ENCODE measurements at regions not wholly inside any gene's neighbourhood (a gene's known extent, or its start where the extent isn't known, plus 50 kb on each side); places are given as distances from the start of the nearest gene placed in this dataset.

DNA sequence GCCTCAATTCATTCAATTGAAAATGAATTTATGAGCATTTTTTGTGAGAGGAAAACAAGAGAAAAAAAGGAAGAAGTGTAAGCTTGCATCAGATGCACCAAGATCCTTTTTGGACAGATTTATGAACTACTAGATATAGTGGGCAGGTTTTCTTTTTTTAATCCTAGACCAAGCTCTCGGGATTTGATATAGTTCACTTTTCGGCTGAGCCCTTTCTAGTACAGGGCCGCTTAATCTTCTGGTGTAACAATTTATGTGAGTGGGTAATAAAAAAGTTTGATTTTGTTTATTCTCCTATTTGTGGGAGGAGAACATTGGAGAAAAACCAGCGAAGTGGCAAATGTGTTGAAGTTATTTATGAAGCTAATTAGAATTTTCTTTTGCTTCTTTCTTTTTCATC is 538.0 kb downstream of the UTRN start:
- Histone ChIP-seq H3K4me3 (ENCODE audit: low read depth, low read length) (no peak overlapping the region), H3K9ac (ENCODE audit: low read depth, low read length) (no peak overlapping the region), H3K36me3 (ENCODE audit: control insufficient read depth, insufficient read depth, low read length) (no peaks in the 10 kb centered on the region), H3K4me1 (ENCODE audit: control insufficient read depth, insufficient read depth, low read length) (no peaks in the 10 kb centered on the region), H3K9me3 (ENCODE audit: control insufficient read depth, insufficient read depth, low read length) (no peaks in the 10 kb centered on the region), H3K27me3 (ENCODE audit: control insufficient read depth, insufficient read depth, low read length) (no peaks in the 10 kb centered on the region)

DNA sequence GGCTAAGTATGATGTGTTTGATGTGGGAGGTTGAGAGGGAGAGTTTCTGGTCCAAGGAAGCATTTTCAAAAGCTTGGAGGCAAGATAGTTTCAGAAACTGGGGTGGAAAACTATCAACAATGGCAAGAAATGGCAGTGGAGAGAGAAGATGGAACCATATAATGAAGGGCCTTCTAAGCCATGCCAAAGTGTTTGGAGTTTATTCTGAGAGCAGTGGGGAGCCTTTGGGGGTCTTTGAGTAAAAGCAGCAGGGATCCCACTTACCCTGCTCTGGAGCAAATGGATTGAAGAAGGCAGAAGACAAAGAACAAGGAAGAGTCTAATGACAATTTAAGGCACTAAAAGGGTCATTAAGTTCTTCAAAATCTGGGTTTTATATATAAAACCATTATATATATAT is 538.9 kb downstream of the UTRN start:
- no peaks in the 10 kb centered on the region for H3K27me3 ChIP-seq (ENCODE audit: control insufficient read depth, insufficient read depth, low read length)
- no peaks in the 10 kb centered on the region for H3K4me1 ChIP-seq (ENCODE audit: control insufficient read depth, insufficient read depth, low read length)
- no peaks in the 10 kb centered on the region for H3K9me3 ChIP-seq (ENCODE audit: control insufficient read depth, insufficient read depth, low read length)
- no peak overlapping the region for H3K9ac ChIP-seq (ENCODE audit: low read depth, low read length)
- H3K36me3 ChIP-seq (ENCODE audit: control insufficient read depth, insufficient read depth, low read length) = no peaks in the 10 kb centered on the region
- no peak overlapping the region for H3K4me3 ChIP-seq (ENCODE audit: low read depth, low read length)

DNA sequence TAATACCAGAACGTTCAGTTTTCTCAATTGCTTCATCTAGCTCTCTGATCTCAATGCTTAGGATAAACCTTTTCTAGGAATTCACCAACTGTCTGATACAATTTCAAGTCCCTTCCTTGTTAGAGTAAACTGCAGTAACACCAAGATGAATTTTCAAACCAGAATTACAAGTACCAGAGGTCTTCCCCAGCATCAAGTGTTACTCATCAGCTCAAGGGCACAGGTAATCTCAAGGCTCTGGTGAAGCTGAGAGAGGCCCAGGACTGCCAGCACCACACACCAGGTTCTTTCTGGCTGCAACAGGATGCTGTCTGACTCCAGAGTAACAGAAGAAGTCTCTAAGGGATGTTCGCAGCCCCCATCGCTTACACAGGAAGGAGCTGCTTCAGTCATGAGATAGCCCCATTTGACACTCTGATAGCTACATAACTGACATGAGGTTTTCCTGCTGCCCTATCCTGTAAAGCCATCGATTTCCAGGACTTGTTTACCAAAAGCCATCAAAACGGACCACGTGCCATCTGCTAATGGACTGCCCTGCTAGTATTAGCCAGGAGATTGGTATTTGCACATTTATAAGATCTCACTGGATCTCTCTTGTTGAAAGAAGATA is 549.4 kb downstream of the UTRN start:
- Histone ChIP-seq H3K9me3 (ENCODE audit: control insufficient read depth, insufficient read depth, low read length) (no peaks in the 10 kb centered on the region), H3K27me3 (ENCODE audit: control insufficient read depth, insufficient read depth, low read length) (no peaks in the 10 kb centered on the region), H3K4me3 (ENCODE audit: low read depth, low read length) (no peak overlapping the region), H3K36me3 (ENCODE audit: control insufficient read depth, insufficient read depth, low read length) (peaks cover 2% of the 10 kb centered on the region), H3K4me1 (ENCODE audit: control insufficient read depth, insufficient read depth, low read length) (no peaks in the 10 kb centered on the region), H3K9ac (ENCODE audit: low read depth, low read length) (no peak overlapping the region)

DNA sequence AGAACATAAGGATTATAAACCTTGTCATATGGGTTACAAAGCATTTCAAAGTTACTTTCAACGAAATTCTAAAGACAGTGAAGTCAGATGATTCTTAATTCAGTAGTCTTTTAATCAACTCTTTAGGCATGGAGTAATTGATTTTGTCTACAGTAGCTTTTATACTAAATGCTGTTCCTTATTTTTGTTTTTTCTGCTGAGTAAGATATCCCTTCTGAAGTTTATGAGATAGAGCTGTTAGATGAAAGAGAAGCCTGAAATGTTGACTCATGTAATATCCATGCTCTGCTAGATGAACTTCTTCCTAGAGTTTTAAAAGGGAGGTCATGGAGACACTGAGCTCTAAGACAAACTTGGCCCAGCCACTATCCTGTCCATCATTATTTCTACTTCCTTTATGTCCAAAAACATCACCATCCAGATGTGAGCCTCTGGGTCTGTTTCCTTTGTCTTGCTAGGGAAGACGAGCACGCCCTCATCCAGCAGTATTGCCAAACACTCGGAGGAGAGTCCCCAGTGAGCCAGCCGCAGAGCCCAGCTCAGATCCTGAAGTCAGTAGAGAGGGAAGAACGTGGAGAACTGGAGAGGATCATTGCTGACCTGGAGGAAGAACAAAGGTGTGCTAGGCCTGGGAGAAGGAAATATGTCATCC is 550.3 kb downstream of the UTRN start:
- Histone ChIP-seq H3K9ac (ENCODE audit: low read depth, low read length) (no peak overlapping the region), H3K9me3 (ENCODE audit: control insufficient read depth, insufficient read depth, low read length) (no peaks in the 10 kb centered on the region), H3K36me3 (ENCODE audit: control insufficient read depth, insufficient read depth, low read length) (peaks cover 2% of the 10 kb centered on the region), H3K4me3 (ENCODE audit: low read depth, low read length) (no peak overlapping the region), H3K4me1 (ENCODE audit: control insufficient read depth, insufficient read depth, low read length) (no peaks in the 10 kb centered on the region), H3K27me3 (ENCODE audit: control insufficient read depth, insufficient read depth, low read length) (no peaks in the 10 kb centered on the region)

DNA sequence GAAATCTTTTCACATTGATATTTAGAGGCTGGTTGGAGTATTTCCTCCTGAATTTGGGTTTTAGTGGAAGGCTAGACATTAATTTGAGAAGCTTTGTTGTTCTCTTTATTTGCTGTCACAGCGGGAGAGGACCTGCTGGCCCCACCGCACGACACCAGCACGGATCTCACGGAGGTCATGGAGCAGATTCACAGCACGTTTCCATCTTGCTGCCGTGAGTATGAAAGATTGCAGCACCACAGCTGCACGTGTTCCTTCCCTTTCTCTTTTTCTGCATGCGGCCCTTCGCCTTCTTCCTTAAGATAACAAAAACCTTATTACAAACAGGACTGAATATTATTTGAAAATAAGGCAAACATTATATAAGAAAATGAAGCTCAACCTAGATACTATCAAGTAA is 555.5 kb downstream of the UTRN start:
- H3K36me3 ChIP-seq (ENCODE audit: control insufficient read depth, insufficient read depth, low read length) = peaks cover 4% of the 10 kb centered on the region
- H3K4me3 ChIP-seq (ENCODE audit: low read depth, low read length) = no peak overlapping the region
- no peaks in the 10 kb centered on the region for H3K4me1 ChIP-seq (ENCODE audit: control insufficient read depth, insufficient read depth, low read length)
- H3K9ac ChIP-seq (ENCODE audit: low read depth, low read length) = no peak overlapping the region
- H3K9me3 ChIP-seq (ENCODE audit: control insufficient read depth, insufficient read depth, low read length) = no peaks in the 10 kb centered on the region
- no peaks in the 10 kb centered on the region for H3K27me3 ChIP-seq (ENCODE audit: control insufficient read depth, insufficient read depth, low read length)

DNA sequence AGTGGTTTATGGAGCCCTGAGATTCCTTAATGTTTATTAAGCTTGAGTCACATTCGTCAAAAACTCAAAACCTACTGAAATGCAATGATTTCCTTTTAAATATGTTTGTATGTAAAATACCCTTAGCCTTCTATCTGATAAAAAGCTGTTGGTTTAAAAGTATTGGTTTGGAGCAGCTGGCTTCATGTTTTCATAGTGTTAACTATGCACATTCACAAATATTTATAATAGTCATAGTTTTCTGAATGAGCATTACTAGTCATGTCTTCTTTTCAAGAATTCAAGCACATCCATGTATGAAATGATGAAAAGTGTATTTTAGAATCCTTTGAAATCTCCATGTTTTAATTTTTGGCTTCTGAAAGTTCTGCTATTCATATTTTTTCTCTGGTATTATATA is 558.6 kb downstream of the UTRN start:
- no peak overlapping the region for H3K9ac ChIP-seq (ENCODE audit: low read depth, low read length)
- peaks cover 2% of the 10 kb centered on the region for H3K36me3 ChIP-seq (ENCODE audit: control insufficient read depth, insufficient read depth, low read length)
- H3K9me3 ChIP-seq (ENCODE audit: control insufficient read depth, insufficient read depth, low read length) = no peaks in the 10 kb centered on the region
- H3K4me3 ChIP-seq (ENCODE audit: low read depth, low read length) = no peak overlapping the region
- H3K27me3 ChIP-seq (ENCODE audit: control insufficient read depth, insufficient read depth, low read length) = no peaks in the 10 kb centered on the region
- H3K4me1 ChIP-seq (ENCODE audit: control insufficient read depth, insufficient read depth, low read length) = peaks cover 10% of the 10 kb centered on the region

DNA sequence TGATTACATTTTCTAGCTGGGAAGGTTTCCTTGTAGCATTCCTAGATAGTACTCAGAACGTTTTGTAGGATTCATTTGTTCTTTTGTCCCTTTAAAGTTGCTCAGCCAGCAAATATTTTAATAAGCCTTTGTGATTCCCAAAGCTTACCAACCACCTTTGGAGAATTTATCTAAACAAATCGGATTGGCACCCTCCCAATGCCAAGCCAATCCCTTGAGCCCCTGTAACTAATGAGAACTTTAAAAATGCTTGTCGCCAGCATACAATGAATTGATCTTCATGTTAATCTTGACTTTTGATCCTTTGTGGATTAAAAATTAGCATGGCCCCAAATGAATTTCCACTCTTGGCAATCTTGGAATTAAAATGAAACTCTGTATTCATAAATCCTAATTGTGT is 559.5 kb downstream of the UTRN start:
- Histone ChIP-seq H3K9ac (ENCODE audit: low read depth, low read length) (no peak overlapping the region), H3K36me3 (ENCODE audit: control insufficient read depth, insufficient read depth, low read length) (peaks cover 2% of the 10 kb centered on the region), H3K4me3 (ENCODE audit: low read depth, low read length) (no peak overlapping the region), H3K4me1 (ENCODE audit: control insufficient read depth, insufficient read depth, low read length) (peaks cover 10% of the 10 kb centered on the region), H3K27me3 (ENCODE audit: control insufficient read depth, insufficient read depth, low read length) (no peaks in the 10 kb centered on the region), H3K9me3 (ENCODE audit: control insufficient read depth, insufficient read depth, low read length) (no peaks in the 10 kb centered on the region)

DNA sequence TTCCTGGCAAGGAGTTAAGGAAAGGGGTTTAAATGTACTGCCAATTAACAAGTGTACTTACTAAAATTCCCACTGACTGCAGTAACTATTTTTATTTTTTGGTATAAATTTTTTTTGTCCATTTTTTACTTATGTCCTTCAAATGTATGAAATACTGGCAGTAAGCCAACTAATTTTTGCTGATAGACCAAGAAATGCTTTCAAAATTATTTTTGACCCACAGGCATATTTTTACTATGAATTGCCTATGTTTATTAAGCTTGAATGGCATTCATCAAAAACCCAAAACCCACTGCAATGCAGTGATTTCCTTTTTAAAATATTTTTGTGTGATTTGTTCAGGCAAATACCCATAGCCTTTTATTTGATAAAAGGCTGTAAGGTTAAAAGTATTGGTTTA is 560.1 kb downstream of the UTRN start:
- H3K4me3 ChIP-seq (ENCODE audit: low read depth, low read length) = no peak overlapping the region
- peaks cover 2% of the 10 kb centered on the region for H3K36me3 ChIP-seq (ENCODE audit: control insufficient read depth, insufficient read depth, low read length)
- no peaks in the 10 kb centered on the region for H3K27me3 ChIP-seq (ENCODE audit: control insufficient read depth, insufficient read depth, low read length)

DNA sequence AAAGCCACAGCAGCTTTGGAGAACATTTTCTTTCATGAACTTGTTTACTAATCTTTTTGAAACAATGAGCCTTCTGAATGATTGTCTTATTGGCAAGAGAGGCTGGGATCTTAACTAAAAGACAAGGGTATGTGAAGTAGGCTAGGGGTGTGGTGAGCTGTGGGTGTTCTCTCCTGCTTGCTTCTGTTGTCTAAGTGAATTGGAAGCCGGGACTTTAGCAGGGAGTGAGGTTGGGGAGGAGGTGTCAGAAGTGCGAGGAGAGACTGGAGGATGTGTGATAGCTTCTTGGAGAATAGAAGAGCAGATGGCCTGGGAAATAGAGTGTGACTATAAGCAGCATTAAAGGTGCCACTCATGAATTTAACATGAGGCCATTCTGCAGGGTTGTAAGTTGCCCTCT is 562.8 kb downstream of the UTRN start:
- H3K36me3 ChIP-seq (ENCODE audit: control insufficient read depth, insufficient read depth, low read length) = no peaks in the 10 kb centered on the region
- H3K4me1 ChIP-seq (ENCODE audit: control insufficient read depth, insufficient read depth, low read length) = peaks cover 10% of the 10 kb centered on the region
- no peak overlapping the region for H3K9ac ChIP-seq (ENCODE audit: low read depth, low read length)
- H3K27me3 ChIP-seq (ENCODE audit: control insufficient read depth, insufficient read depth, low read length) = no peaks in the 10 kb centered on the region
- no peaks in the 10 kb centered on the region for H3K9me3 ChIP-seq (ENCODE audit: control insufficient read depth, insufficient read depth, low read length)
- H3K4me3 ChIP-seq (ENCODE audit: low read depth, low read length) = no peak overlapping the region

More for the DNA sequence above, 560.1 kb downstream of the UTRN start:
- Histone ChIP-seq H3K4me1 (ENCODE audit: control insufficient read depth, insufficient read depth, low read length) (peaks cover 10% of the 10 kb centered on the region), H3K9ac (ENCODE audit: low read depth, low read length) (no peak overlapping the region), H3K9me3 (ENCODE audit: control insufficient read depth, insufficient read depth, low read length) (no peaks in the 10 kb centered on the region)

DNA sequence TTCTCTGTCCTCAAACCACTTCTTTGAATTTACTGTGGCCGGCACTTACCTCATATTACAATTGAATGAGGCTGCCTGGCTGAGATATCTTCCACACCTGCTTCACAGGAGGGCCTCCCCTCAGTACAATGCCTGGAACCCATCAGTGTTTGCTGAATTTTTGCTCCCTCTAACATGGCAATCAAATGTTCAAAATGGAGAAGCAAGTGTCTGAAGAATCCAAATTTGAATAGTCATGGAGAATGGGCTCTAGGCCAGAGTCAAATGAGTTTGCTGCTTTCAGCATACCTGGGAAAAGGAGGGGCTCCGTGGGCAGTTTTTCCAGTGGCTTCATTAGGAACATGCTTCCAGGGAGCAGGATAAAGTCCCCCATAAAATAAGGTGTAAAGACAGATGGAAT is 564.8 kb downstream of the UTRN start:
- Histone ChIP-seq H3K27me3 (ENCODE audit: control insufficient read depth, insufficient read depth, low read length) (no peaks in the 10 kb centered on the region), H3K9me3 (ENCODE audit: control insufficient read depth, insufficient read depth, low read length) (no peaks in the 10 kb centered on the region)

DNA sequence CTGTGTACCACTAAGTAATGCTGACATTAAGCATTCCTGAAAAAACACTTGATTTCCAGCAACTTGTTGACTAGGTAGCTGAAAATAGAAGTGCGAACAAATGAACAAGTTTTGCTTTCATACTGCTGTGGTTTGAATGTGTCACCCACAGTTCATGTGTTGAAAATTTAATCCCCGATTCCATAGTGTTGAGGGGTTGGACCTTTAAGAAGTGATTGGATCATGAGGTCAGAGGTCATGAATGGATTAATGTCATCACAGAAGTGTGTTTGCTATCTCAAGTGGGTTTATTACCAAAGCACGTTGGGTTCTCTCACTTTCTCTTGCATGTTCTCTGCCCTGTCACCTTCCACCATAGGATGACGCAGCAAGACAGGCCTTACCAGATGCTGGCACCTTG is 568.5 kb downstream of the UTRN start:
- no peak overlapping the region for H3K9ac ChIP-seq (ENCODE audit: low read depth, low read length)
- no peaks in the 10 kb centered on the region for H3K36me3 ChIP-seq (ENCODE audit: control insufficient read depth, insufficient read depth, low read length)
- H3K4me3 ChIP-seq (ENCODE audit: low read depth, low read length) = no peak overlapping the region
- H3K27me3 ChIP-seq (ENCODE audit: control insufficient read depth, insufficient read depth, low read length) = no peaks in the 10 kb centered on the region
- no peaks in the 10 kb centered on the region for H3K4me1 ChIP-seq (ENCODE audit: control insufficient read depth, insufficient read depth, low read length)
- H3K9me3 ChIP-seq (ENCODE audit: control insufficient read depth, insufficient read depth, low read length) = no peaks in the 10 kb centered on the region

More for the DNA sequence above, 564.8 kb downstream of the UTRN start:
- peaks cover 10% of the 10 kb centered on the region for H3K4me1 ChIP-seq (ENCODE audit: control insufficient read depth, insufficient read depth, low read length)
- H3K9ac ChIP-seq (ENCODE audit: low read depth, low read length) = no peak overlapping the region
- no peak overlapping the region for H3K4me3 ChIP-seq (ENCODE audit: low read depth, low read length)
- no peaks in the 10 kb centered on the region for H3K36me3 ChIP-seq (ENCODE audit: control insufficient read depth, insufficient read depth, low read length)

DNA sequence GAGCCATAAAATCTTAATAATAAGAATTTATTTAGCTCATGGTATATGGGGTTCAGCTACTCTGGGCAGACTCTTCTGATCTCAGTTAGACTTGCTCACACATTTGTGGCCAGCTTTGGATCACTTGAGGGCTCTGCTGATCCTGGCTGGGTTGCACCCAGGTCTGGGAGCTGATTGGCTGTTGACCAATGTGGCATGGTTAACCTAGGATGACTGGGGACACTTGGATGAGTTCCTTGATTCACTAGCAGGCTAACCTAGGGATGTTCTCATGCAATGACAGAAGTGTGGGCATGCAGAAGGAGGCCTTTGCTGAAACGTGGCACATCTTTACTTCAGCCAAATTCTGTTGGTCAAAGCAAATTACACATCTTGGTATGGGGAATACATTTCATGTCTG is 569.5 kb downstream of the UTRN start:
- Histone ChIP-seq H3K9me3 (ENCODE audit: control insufficient read depth, insufficient read depth, low read length) (no peaks in the 10 kb centered on the region), H3K36me3 (ENCODE audit: control insufficient read depth, insufficient read depth, low read length) (no peaks in the 10 kb centered on the region), H3K9ac (ENCODE audit: low read depth, low read length) (no peak overlapping the region)

More for the DNA sequence above, 569.5 kb downstream of the UTRN start:
- Histone ChIP-seq H3K27me3 (ENCODE audit: control insufficient read depth, insufficient read depth, low read length) (no peaks in the 10 kb centered on the region), H3K4me1 (ENCODE audit: control insufficient read depth, insufficient read depth, low read length) (no peaks in the 10 kb centered on the region), H3K4me3 (ENCODE audit: low read depth, low read length) (no peak overlapping the region)
